ENCODE measurements at regions not wholly inside any gene's neighbourhood (a gene's known extent, or its start where the extent isn't known, plus 50 kb on each side); places are given as distances from the start of the nearest gene placed in this dataset.

DNA sequence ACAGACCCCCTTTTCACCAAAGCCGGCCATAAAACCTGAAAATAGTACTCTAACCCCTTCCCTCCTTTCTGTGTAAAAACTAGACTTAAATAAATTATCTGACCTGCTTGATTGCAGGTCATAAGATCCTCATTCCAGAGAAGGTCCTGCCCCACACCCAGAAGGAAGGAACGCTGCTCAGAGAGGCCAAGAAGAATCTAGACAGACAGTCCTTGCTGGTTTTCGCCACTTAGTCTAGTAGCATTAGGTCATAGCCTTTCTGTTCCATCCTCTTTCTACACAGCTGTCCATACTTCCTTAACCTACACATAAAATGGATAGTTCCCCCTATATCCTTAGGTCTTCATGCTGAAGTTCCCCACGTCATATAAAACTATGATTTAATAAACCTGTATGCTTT, 83.7 kb upstream of the IGF1 start:
- H3K4me3 ChIP-seq (ENCODE audit: low read depth in 2 of 2, low read length in 2 of 2) = no peak overlapping the region
- DNase-seq (ENCODE audit: low read depth, low spot score) = no peak
- ATAC-seq = no peak
- BruUV-seq (replicated peaks) = no TSS peak
- no peaks in the 10 kb centered on the region for H3K27me3 ChIP-seq (ENCODE audit: control insufficient read depth, insufficient read depth, low read length)
- H3K9me3 ChIP-seq (ENCODE audit: control insufficient read depth, insufficient read depth, low read depth, low read length) = no peaks in the 10 kb centered on the region
- H3K4me1 ChIP-seq (ENCODE audit: control insufficient read depth, insufficient read depth, low read length) = no peaks in the 10 kb centered on the region
- ChIA-PET CTCF (no interaction called here), POLR2A (no interaction called here)
- TF ChIP-seq POLR2AphosphoS5 (IDR thresholded peaks at IDR 0.05; ENCODE audit: low read depth, low read length) (no peak), TCF7L2 (IDR thresholded peaks at IDR 0.05; ENCODE audit: low read depth, low read length) (no peak), SIN3A (IDR thresholded peaks at IDR 0.05; ENCODE audit: borderline replicate concordance, insufficient read depth, low read depth, low read length) (no peak)
- TF ChIP-seq, protein P1, sequence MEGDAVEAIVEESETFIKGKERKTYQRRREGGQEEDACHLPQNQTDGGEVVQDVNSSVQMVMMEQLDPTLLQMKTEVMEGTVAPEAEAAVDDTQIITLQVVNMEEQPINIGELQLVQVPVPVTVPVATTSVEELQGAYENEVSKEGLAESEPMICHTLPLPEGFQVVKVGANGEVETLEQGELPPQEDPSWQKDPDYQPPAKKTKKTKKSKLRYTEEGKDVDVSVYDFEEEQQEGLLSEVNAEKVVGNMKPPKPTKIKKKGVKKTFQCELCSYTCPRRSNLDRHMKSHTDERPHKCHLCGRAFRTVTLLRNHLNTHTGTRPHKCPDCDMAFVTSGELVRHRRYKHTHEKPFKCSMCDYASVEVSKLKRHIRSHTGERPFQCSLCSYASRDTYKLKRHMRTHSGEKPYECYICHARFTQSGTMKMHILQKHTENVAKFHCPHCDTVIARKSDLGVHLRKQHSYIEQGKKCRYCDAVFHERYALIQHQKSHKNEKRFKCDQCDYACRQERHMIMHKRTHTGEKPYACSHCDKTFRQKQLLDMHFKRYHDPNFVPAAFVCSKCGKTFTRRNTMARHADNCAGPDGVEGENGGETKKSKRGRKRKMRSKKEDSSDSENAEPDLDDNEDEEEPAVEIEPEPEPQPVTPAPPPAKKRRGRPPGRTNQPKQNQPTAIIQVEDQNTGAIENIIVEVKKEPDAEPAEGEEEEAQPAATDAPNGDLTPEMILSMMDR (IDR thresholded peaks at IDR 0.05) = no peak
- TF ChIP-seq, protein P2, sequence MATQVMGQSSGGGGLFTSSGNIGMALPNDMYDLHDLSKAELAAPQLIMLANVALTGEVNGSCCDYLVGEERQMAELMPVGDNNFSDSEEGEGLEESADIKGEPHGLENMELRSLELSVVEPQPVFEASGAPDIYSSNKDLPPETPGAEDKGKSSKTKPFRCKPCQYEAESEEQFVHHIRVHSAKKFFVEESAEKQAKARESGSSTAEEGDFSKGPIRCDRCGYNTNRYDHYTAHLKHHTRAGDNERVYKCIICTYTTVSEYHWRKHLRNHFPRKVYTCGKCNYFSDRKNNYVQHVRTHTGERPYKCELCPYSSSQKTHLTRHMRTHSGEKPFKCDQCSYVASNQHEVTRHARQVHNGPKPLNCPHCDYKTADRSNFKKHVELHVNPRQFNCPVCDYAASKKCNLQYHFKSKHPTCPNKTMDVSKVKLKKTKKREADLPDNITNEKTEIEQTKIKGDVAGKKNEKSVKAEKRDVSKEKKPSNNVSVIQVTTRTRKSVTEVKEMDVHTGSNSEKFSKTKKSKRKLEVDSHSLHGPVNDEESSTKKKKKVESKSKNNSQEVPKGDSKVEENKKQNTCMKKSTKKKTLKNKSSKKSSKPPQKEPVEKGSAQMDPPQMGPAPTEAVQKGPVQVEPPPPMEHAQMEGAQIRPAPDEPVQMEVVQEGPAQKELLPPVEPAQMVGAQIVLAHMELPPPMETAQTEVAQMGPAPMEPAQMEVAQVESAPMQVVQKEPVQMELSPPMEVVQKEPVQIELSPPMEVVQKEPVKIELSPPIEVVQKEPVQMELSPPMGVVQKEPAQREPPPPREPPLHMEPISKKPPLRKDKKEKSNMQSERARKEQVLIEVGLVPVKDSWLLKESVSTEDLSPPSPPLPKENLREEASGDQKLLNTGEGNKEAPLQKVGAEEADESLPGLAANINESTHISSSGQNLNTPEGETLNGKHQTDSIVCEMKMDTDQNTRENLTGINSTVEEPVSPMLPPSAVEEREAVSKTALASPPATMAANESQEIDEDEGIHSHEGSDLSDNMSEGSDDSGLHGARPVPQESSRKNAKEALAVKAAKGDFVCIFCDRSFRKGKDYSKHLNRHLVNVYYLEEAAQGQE (IDR thresholded peaks at IDR 0.05; ENCODE audit: insufficient read depth in 1 of 2, low read depth in 2 of 2, low read length in 1 of 2) = no peak
- intact Hi-C loops (cut with micrococcal nuclease; ENCODE audit: unreplicated experiment) (no loop called here), in situ Hi-C loops (cut with HindIII; ENCODE audit: low pct_unique_long_range_greater_than_20kb, low sequenced_read_pairs) (no loop called here)
- no peak overlapping the region for H3K27ac ChIP-seq (ENCODE audit: low read length)
- no peaks in the 10 kb centered on the region for H3K36me3 ChIP-seq (ENCODE audit: control insufficient read depth, insufficient read depth, low read length)

DNA sequence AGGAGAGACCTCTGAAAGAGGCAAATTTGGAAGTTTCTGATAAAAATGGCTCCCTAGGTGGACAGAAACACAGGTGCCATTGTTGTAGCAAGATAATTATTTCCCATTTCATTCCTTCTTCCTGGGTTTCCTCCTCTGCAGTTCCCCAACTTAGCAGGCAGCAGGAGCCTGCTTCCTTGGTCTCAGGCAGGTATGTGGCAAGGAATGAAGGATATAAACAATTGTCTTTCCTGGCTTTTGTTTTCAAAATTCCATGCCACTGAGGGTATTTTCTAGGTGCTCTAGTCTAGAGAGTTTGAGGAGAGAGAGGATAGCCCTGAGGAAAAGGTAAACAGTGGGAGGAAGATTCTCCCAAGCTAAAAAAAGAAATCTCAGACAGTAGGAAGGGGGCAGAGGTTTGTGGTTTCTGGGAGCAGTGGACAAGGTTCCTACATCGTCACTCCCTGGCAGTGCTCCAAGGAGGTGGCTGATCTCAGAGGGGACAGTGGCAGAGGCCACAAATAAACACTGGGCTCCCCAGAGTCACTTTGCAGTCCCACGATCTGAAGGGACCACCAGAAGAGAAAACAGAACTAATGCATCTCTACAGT, 82.6 kb upstream of the IGF1 start:
- no peak overlapping the region for H3K27ac ChIP-seq (ENCODE audit: low read length)
- intact Hi-C loops (cut with micrococcal nuclease; ENCODE audit: unreplicated experiment) (no loop called here), in situ Hi-C loops (cut with HindIII; ENCODE audit: low pct_unique_long_range_greater_than_20kb, low sequenced_read_pairs) (no loop called here)
- BruUV-seq (replicated peaks) = no TSS peak
- ChIA-PET CTCF (no interaction called here), POLR2A (no interaction called here)
- no peak overlapping the region for H3K4me3 ChIP-seq (ENCODE audit: low read depth in 2 of 2, low read length in 2 of 2)
- DNase-seq (ENCODE audit: low read depth, low spot score) (no peak), ATAC-seq (no peak)
- H3K4me1 ChIP-seq (ENCODE audit: control insufficient read depth, insufficient read depth, low read length) = no peaks in the 10 kb centered on the region
- TF ChIP-seq SIN3A (IDR thresholded peaks at IDR 0.05; ENCODE audit: borderline replicate concordance, insufficient read depth, low read depth, low read length) (no peak), POLR2AphosphoS5 (IDR thresholded peaks at IDR 0.05; ENCODE audit: low read depth, low read length) (no peak), TCF7L2 (IDR thresholded peaks at IDR 0.05; ENCODE audit: low read depth, low read length) (no peak)
- TF ChIP-seq, protein P1 (IDR thresholded peaks at IDR 0.05) = no peak
- TF ChIP-seq, protein P2 (IDR thresholded peaks at IDR 0.05; ENCODE audit: insufficient read depth in 1 of 2, low read depth in 2 of 2, low read length in 1 of 2) = no peak
- no peaks in the 10 kb centered on the region for H3K36me3 ChIP-seq (ENCODE audit: control insufficient read depth, insufficient read depth, low read length)
- no peaks in the 10 kb centered on the region for H3K27me3 ChIP-seq (ENCODE audit: control insufficient read depth, insufficient read depth, low read length)
- H3K9me3 ChIP-seq (ENCODE audit: control insufficient read depth, insufficient read depth, low read depth, low read length) = no peaks in the 10 kb centered on the region
